NCI-H226 (cell line): ENCODE measurements at regions not wholly inside any gene's neighbourhood (a gene's known extent, or its start where the extent isn't known, plus 50 kb on each side); places are given as distances from the start of the nearest gene placed in this dataset.

Source experiments
- DNase-seq: peaks from one replicate; pipeline ENCODE4 v3.0.0-alpha.2; 2015

GRCh38 chr6:49097116-49097515 lies 365.9 kb downstream of the MMUT start:
- DNase-seq, result no peak

GRCh38 chr6:49088631-49089030 lies 374.4 kb downstream of the MMUT start:
- no peak for DNase-seq

GRCh38 chr6:49087369-49087768 lies 375.7 kb downstream of the MMUT start:
- no peak for DNase-seq

- DNase-seq, result no peak
Observed at GRCh38 chr6:49082611-49083010, 380.4 kb downstream of the MMUT start.

GRCh38 chr6:49072885-49073620 lies 390.0 kb downstream of the MMUT start:
- no peak for DNase-seq

GRCh38 chr6:49072146-49072545 lies 390.9 kb downstream of the MMUT start:
- no peak for DNase-seq

- no peak for DNase-seq
Observed at GRCh38 chr6:49070411-49070810, 392.6 kb downstream of the MMUT start.

- no peak for DNase-seq
Observed at GRCh38 chr6:49054311-49054710, 408.7 kb downstream of the MMUT start.

- DNase-seq, result peak; percentile 39
Observed at GRCh38 chr6:49052901-49053300, 410.2 kb downstream of the MMUT start.

- no peak for DNase-seq
Observed at GRCh38 chr6:49051281-49051680, 411.8 kb downstream of the MMUT start.

GRCh38 chr6:49050584-49050983 lies 412.5 kb downstream of the MMUT start:
- no peak for DNase-seq

GRCh38 chr6:49038294-49038822 lies 424.7 kb downstream of the MMUT start:
- no peak for DNase-seq

GRCh38 chr6:49030251-49031020 lies 432.6 kb downstream of the MMUT start:
- DNase-seq, result no peak

GRCh38 chr6:49027644-49028043 lies 435.4 kb downstream of the MMUT start:
- no peak for DNase-seq

GRCh38 chr6:49025273-49026240 lies 437.5 kb downstream of the MMUT start:
- DNase-seq, result no peak

- no peak for DNase-seq
Observed at GRCh38 chr6:49004801-49005200, 458.3 kb downstream of the MMUT start.

GRCh38 chr6:49003348-49003747 lies 459.7 kb downstream of the MMUT start:
- no peak for DNase-seq

GRCh38 chr6:49001856-49002541 lies 461.1 kb downstream of the MMUT start:
- no peak for DNase-seq

- DNase-seq, result no peak
Observed at GRCh38 chr6:48998574-48998973, 464.5 kb downstream of the MMUT start.

- DNase-seq, result no peak
Observed at GRCh38 chr6:48996461-48997119, 466.5 kb downstream of the MMUT start.

- DNase-seq, result no peak
Observed at GRCh38 chr6:48994811-48995210, 468.2 kb downstream of the MMUT start.

- no peak for DNase-seq
Observed at GRCh38 chr6:48990739-48991138, 472.3 kb downstream of the MMUT start.
